Ovary (tissue), 7 donors: ENCODE measurements at regions not wholly inside any gene's neighbourhood (a gene's known extent, or its start where the extent isn't known, plus 50 kb on each side); places are given as distances from the start of the nearest gene placed in this dataset.

Source experiments
- DNase-seq, 5 donors: peaks; one replicate each; pipeline ENCODE4 v3.0.0-alpha.2; 2019 to 2020
- H3K27ac ChIP-seq, 2 donors: fragments of 200-600 bp; one replicate each; pipeline versions ENCODE4 v1.5.1 to v1.8.0; 2019 to 2022
- H3K27me3 ChIP-seq: fragments of 200-600 bp; one replicate; pipeline ENCODE4 v1.8.0; 2022
- H3K36me3 ChIP-seq: fragments of 200-600 bp; sonication (generic); one replicate; pipeline ENCODE4 v1.5.1; 2019
- H3K4me1 ChIP-seq: one replicate; pipeline ENCODE4 v1.8.1; 2013; ENCODE audit warnings: mild to moderate bottlenecking, moderate library complexity; ENCODE audit not compliant: insufficient read depth
- H3K4me3 ChIP-seq: fragments of 200-600 bp; sonication (generic); one replicate; pipeline ENCODE4 v1.5.1; 2017
- H3K9me3 ChIP-seq, 2 donors: fragments of 200-600 bp in 1 of 2; sonication (generic) in 1 of 2; one replicate each; pipeline versions ENCODE4 v1.5.1 to v1.8.1; 2013 to 2019; ENCODE audit warnings: mild to moderate bottlenecking in 1 of 2, moderate library complexity in 1 of 2
- CTCF ChIP-seq, 3 donors: fragments of 450-650 bp in 2 of 3; fragments of 200-600 bp in 1 of 3; IDR thresholded peaks; one replicate each; pipeline versions ENCODE4 v1.5.1 to v1.8.0; 2016 to 2022; ENCODE audit warnings: antibody characterized with exemption in 3 of 3, mild to moderate bottlenecking in 1 of 3
- EP300 ChIP-seq: sonication (generic); formaldehyde crosslinking; IDR thresholded peaks from one replicate; pipeline ENCODE4 v1.6.1; 2017; ENCODE audit warnings: antibody characterized with exemption
- POLR2A ChIP-seq: fragments of 450-650 bp; IDR thresholded peaks from one replicate; pipeline ENCODE4 v1.6.1; 2017; ENCODE audit warnings: antibody characterized with exemption, mild to moderate bottlenecking, moderate library complexity
- WGBS, 3 donors: extraction: QIAGEN DNeasy Blood & Tissue Kit in 1 of 3; methylation state at CpG; one replicate each; pipeline versions ENCODE4 v1.1.5 to v1.1.7; 2013 to 2017; 5-methylcytosine and 5-hydroxymethylcytosine counted together
- intact Hi-C, 4 donors: fragments of 100-400 bp; cut with DNase I; formaldehyde crosslinking; loops; one replicate each; pipeline versions ENCODE4 v1.11.0 to v1.15.1; 2022 to 2023
- donor health status: DM: no; HTN: no; CAD: no; lungs with moderate emphysema.
- donor health status: DM: no; HTN: no; CAD: no.
- donor health status: Bipolar disorder and iron deficiency.
- donor health status: DM: no; HTN: no; CAD: no.
- donor health status: DM: yes; HTN: yes; CAD: no.

DNA sequence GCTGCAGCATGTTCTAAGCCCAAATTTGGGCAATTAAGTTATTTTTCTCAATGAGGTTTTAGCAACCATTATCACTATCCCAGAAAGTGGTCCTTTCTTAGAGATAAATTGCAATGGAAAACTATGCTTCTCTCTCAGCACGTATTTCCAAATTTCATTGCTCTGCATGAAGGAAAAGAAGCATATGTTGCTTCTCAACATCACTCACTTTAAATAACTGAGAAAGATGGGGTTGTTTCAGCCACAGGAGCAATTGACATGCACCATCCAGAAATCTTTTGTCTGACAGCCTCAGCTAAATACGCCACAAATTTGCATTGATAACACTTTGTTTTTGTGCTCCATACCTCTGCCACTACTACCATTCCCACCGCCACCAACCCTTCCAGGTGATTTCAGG lies 157.6 kb upstream of the PKN2 start:
- Histone ChIP-seq H3K27me3 (no peaks in the 10 kb centered on the region), H3K4me3 (no peak overlapping the region), H3K27ac (no peak overlapping the region), H3K36me3 (no peaks in the 10 kb centered on the region), H3K4me1 (no peaks in the 10 kb centered on the region), H3K9me3 (no peaks in the 10 kb centered on the region)
- WGBS, 3 donors, result 92 to 94% (median 94%) methylated on average over 3 of the region's 3 CpGs
- DNase-seq, result no peak
- intact Hi-C loops, result no loop called here
- TF ChIP-seq EP300, result no peak
- TF ChIP-seq POLR2A, result no peak
- no peak for TF ChIP-seq CTCF (IDR thresholded peaks at IDR 0.05)

DNA sequence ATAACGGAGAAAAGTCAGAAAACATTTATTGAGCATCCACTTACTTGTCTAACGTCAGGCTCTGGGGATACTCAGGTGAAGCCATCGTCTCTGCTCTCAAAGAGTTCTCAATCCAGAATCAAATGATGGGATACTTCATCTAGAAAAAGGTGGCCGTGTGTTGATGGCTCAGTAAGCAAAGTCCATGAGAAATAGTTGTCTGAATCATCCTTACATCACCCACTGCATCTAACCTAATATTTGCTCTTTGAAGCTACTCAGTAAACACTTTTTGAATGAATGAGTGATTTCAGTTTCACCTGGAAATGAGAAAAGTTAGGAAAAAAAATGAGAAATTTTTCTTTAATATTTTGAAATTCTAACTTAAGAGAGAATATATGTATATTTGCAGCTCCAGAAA lies 155.3 kb upstream of the PKN2 start:
- H3K4me3 ChIP-seq, result no peak overlapping the region
- no peaks in the 10 kb centered on the region for H3K27me3 ChIP-seq
- no peaks in the 10 kb centered on the region for H3K9me3 ChIP-seq
- TF ChIP-seq EP300, result no peak
- no peak for TF ChIP-seq CTCF (IDR thresholded peaks at IDR 0.05)
- TF ChIP-seq POLR2A, result no peak
- WGBS, 3 donors, result 94 to 96% (median 95%) methylated on average over 4 of the region's 4 CpGs
- H3K36me3 ChIP-seq, result no peaks in the 10 kb centered on the region
- H3K27ac ChIP-seq, result no peak overlapping the region
- H3K4me1 ChIP-seq, result no peaks in the 10 kb centered on the region
- DNase-seq, result no peak
- intact Hi-C loops, result no loop called here

GRCh38 chr1:88529581-88529980 lies 154.5 kb upstream of the PKN2 start:
- no peaks in the 10 kb centered on the region for H3K27me3 ChIP-seq
- H3K4me1 ChIP-seq, result no peaks in the 10 kb centered on the region
- intact Hi-C loops, result no loop called here
- TF ChIP-seq POLR2A (no peak), EP300 (no peak), CTCF (IDR thresholded peaks at IDR 0.05) (no peak)
- no peak for DNase-seq
- no peak overlapping the region for H3K4me3 ChIP-seq
- no peak overlapping the region for H3K27ac ChIP-seq
- no peaks in the 10 kb centered on the region for H3K9me3 ChIP-seq
- H3K36me3 ChIP-seq, result no peaks in the 10 kb centered on the region
- WGBS, 3 donors, result 93 to 97% (median 93%) methylated on average over 6 of the region's 6 CpGs

GRCh38 chr1:88530246-88530645 lies 153.8 kb upstream of the PKN2 start:
- no peaks in the 10 kb centered on the region for H3K27me3 ChIP-seq
- H3K4me1 ChIP-seq, result no peaks in the 10 kb centered on the region
- H3K36me3 ChIP-seq, result no peaks in the 10 kb centered on the region
- H3K4me3 ChIP-seq, result no peak overlapping the region
- intact Hi-C loops, result no loop called here
- no peaks in the 10 kb centered on the region for H3K9me3 ChIP-seq
- no peak overlapping the region for H3K27ac ChIP-seq
- TF ChIP-seq CTCF (IDR thresholded peaks at IDR 0.05) (no peak), EP300 (no peak), POLR2A (no peak)
- no peak for DNase-seq
- 72 to 85% (median 80%) methylated on average over 3 of the region's 3 CpGs for WGBS, 3 donors

- WGBS, 3 donors, result 27 to 33% (median 28%) methylated on average over 3 of the region's 3 CpGs
- TF ChIP-seq CTCF (IDR thresholded peaks at IDR 0.05), result no peak
- TF ChIP-seq POLR2A, result no peak
- TF ChIP-seq EP300, result no peak
- Histone ChIP-seq H3K4me3 (no peak overlapping the region), H3K4me1 (no peaks in the 10 kb centered on the region), H3K36me3 (no peaks in the 10 kb centered on the region), H3K27ac (no peak overlapping the region), H3K9me3 (no peaks in the 10 kb centered on the region), H3K27me3 (no peaks in the 10 kb centered on the region)
- DNase-seq, result no peak
- intact Hi-C loops, result no loop called here
These were observed 146.3 kb upstream of the PKN2 start for GRCh38 chr1:88537787-88538186.
